ENCODE measurements at regions not wholly inside any gene's neighbourhood (a gene's known extent, or its start where the extent isn't known, plus 50 kb on each side); places are given as distances from the start of the nearest gene placed in this dataset.

DNA sequence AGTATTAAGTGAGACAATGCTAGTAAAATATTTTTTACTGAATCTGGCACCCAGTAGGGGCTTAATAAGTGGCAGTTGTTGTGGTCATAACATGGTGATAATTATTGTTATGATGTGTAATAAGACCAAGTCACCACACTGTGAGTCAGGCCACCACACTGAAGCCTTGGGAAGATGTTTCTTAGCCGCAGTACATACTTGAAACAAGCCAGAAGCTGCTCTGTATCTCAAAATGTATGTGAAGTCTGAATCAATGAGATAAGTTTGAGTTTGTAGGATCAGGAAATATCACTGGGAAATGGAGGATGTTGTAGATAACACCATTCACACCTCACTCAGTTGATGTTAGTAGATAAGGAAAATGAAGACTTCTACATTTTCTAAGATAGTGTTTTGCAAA lies 51.3 kb upstream of the PTPN3 start:
- DNase-seq, result no peak

DNA sequence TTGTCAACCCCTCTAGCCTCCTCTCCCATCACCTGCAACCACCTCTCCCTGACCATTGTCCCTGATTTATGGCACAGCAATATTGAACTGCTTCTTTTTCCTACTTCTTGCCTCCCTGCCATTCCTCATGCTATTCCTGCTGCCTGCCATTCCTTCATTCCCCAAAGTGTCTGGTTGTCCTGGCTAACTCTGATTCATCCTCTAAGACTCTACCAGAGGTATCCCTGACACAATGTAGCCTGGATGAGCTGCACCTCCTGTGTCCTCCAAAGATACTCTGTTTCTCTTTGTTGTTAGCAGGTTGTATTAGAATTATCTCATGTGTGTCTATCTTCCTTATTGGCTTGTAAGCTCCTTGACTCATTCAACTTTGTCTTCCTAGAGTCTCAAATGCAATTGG lies 53.5 kb upstream of the PTPN3 start:
- DNase-seq, result no peak

DNA sequence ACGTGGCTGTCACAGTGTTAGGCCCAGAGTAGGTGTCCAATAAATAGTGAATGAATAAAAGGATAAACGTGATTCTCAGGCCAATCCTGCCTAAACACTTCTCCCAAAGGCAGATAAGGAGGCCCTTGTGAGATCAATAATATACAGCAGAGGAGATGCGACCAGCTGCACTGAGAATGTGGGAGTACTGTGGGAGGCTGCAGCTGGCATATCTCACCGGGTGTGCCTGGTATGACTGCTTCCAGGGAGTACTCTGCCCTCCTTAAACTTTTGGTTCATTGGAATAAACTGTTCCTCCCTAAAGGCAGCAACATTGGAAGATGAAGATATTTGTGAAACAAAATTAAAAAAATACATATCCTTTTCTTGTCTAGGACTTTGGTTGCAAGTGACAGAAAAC lies 57.1 kb upstream of the PTPN3 start:
- no peak for DNase-seq

DNA sequence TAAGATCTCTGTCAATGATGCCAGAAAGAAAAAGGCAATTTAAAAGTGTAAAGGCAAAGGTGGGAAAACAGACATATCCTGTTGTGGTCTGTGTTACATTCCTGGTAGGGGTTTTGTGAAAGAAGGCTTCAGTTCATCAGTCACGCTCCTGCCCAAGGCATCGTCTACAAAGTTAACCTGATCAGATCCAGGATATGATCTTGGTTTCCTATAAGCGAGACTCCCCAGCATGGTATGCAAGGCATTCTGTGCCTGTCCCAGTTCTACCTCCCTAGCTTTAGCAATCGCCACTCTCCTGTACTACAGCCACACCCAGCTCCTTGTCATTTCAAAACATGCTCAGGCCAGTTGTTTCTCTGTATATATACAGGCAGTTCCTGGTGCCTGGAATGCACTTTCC lies 58.0 kb upstream of the PTPN3 start:
- no peak for DNase-seq

DNA sequence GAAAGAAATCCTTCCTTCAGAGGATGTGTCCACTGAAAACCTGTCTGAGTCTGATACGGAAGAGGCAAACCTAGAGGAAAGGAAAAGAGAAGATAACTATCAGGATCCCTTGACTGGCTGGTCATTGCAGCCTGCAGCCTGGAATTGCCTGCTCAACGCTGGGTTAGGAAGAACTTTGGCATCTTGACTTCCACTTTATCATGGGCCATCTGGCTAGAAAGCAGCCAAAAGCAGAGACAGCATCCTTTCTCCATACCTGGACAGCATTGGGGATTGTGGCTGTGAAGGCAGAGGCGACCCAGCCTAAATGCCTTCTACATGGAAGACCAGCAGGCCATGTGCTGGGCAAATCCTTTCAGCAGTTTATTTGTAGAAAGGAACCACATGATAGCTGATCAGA lies 58.7 kb upstream of the PTPN3 start:
- no peak for DNase-seq

DNA sequence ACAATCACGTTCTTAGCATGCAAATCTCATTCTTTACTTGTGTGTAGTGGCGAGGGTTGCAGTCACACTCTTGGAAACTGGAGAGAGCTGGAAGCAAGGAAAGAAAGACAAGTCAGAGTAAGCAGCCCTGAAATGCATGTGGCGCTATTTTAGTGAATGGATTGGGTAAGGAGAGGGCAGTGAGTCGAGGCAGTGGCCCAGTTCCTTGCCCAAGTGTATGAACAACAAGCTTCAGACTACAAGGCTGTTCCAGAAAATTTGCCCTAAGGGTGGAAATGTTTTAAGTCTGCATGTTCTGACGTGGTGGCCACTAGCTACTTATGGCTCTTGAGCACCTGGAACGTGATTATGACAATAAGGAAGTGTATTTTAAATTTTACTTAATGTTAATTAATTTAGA lies 59.4 kb upstream of the PTPN3 start:
- no peak for DNase-seq

DNA sequence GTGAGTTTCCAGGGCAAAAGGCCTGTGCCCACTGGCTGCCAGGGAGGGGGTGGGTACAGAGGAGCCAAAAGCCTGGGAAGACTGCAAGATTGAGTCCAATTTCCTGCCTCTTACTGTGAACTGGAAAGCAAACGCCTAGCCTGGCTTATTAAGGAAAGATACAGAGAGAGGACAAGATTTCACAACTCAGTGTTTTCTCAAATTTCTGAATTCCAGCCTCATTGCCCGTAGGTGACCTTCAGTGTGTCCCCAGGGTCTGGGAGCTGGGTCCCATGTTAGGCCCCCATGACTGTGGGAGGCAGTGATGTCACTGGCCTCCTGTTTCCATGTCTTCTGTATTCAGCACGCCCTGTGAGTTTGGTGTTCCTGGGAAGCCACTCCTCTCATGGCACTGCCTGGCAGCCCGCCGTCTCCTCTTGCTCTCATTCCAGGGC lies 60.6 kb upstream of the PTPN3 start:
- DNase-seq, result no peak

DNA sequence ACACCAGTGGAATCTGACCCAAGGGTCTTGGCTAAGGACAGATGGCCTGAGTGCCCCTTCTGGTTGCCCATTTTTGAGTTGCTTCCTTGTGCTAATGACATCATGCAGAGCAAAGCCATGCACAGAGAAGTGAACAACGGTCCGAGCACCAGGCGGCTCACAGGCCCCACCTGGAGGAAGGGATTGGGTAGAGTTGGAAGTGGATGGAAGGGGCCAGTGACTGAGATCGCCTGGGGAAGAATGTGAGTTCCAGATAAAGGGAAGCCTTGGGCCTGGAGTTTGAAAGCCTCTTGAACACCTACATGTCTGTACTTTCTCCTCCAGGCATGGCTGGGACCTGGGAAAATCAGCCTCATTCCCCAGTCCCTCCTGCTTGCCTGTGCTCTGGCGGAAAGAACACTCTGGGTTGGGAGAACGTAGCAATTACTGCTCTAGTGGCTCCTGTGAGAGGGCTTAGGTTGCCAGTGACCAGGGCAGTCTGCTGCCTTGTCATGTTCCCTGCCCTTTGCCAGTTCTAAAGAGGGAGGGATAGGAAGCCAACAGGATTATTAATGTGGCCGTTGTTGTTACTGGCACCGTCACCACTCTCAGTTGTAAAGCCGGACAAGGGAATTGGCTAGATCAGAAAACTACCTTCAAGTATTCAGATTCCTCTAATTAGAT lies 62.5 kb upstream of the PTPN3 start:
- DNase-seq, result no peak

DNA sequence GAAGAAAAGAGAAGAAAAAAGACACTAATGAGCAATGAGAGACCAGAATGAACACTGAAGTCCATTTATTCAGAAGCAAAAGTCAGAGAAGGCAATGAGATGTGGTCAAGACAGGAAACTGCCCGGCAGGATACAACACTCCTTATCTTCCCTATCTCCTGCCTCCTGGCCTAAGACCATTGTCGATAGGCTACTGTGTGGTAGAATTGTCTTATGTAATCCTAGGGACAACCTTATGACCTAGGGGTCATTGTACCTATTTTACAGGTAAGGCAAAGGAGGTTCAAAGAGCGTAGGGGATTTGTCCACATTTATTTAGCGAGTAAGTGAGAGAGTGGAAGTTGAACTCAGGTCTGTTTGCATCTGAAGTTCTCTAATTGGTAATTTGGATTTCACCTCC lies 63.0 kb upstream of the PTPN3 start:
- DNase-seq, result no peak

DNA sequence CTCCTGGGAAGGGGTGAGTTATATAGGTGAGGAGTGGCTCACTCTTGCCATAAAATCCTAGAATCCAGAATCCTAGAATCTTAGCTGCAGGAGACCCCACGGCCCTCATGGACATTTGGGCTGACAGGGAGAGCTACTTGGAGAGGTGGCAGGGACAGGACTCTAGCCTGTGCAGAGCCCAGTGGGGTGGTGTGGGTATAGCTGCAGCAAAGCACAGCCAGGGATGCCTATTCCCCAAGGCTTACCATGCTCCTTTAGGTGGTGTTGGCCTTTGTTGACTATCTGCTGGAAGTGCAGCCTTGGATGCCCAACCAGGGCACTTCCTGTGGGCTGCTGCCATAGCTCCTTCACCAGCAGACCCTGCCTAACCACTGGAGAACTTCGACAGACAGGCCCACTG lies 70.0 kb upstream of the PTPN3 start:
- DNase-seq, result no peak

DNA sequence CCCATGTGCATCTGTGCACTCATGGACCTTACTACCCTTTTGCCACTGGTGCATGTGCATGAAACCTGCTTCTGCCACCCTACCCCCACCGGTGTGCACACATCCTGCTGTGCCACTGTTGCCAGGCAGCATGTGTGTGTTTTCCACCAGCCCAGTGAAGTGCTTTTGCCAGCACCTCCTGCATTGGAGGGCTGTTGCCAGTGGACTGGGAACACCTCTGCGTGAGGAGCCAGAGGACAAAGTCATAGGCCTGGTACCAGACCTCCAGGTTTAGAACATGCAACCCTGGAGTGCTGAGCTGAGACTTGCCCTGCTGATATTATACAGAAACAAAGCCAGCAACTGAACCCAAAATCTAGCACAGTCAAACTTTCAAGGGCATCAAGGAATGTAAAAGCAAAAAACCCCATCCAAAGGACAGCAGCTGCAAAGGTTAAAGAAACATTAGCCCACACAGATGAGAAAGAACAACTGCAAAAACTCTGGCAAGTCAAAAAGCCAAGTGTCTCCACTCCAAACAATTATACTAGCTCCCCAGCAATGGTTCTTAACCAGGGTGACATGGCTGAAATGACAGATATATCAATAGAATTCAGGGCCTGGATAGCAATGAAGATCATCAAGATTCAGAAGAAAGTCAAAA lies 70.6 kb upstream of the PTPN3 start:
- DNase-seq, result no peak

DNA sequence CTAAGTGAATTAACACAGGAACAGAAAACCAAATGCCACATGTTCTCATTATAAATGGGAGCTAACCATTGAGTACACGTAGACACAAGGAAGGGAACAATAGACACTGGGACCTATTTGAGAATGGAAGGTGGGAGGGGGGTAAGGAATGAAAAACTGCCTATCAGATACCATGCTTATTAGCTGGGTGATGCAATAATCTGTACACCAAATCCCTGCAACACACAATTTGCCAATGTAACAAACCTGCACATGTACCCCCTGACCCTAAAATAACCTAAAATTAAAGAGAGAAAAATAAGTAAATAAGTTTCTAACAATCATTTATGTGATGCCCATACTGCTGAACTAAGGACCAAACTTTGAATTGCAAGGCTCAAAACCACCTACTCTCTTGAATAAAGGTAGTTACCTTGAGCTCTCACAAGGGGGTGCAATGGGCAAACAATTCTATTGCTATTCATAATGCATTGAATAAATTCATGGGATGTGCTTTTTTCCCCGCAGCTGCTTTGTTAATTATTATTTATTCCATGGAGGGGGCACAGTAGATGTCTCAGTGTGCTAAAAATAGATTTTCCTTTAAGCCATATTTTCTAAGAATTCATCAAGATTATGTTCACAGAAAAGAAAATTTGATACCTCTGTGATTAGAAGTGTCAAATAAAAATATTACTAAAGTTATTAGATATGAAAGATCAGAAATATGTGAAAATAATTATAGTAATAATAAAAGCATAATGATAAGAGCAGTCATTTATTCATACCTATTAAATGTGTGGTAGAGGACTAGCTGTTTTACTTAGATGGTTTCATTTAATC lies 76.2 kb upstream of the PTPN3 start:
- peak; percentile 46 to 49 for DNase-seq

DNA sequence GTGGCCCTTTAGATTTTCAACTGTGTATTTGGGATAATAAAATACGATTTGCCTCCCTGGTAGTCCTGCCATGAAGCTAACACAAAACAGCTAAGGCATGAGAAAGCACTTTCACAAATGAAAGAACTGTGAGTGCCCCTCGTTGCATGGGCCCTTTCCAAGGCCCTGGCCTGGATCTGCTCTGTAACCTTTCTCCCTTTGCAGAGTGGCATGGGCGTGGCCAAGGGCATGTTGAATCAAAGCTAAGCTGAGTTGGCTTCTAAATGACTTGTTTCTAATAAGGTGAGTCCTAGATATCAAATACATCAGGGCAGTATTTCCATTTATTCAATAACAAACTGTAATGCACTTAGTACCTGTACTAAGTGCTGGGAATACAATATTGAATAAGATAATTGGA lies 78.7 kb upstream of the PTPN3 start:
- no peak for DNase-seq

DNA sequence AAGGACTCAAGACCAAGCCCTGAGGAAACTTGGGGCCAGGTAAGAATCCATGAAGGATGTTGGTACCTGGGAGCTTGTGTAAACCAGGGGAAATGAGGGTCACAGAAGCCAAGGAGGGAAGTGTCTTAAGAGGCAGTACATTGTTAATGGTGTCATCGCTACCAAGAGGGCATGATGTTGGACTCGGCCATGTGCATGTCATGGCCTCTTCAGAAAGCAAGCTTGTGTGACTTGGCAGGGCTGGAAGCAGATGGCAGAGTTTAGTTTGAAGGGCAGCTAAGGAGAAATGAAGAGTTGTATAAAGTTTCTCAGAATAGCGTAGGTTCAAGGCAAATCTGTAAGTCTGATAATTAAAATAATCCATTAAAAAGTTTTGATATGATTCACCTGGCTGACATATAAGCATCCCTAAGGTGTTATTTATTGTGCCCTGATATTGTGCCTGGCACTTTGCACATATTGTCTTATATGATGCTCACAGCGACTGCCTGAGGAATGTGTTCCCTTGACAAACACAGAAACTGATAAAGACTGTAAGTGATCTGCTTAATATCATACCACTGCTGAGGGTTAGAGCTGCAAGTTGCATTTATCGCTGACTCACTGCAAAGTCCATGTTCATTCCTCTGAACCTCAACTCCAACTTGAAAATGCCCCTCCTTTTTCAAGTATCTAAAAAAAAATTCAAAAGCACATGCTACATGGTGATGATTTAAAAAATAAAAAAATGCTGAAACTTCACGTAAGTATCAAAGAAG lies 81.3 kb upstream of the PTPN3 start:
- no peak for DNase-seq

DNA sequence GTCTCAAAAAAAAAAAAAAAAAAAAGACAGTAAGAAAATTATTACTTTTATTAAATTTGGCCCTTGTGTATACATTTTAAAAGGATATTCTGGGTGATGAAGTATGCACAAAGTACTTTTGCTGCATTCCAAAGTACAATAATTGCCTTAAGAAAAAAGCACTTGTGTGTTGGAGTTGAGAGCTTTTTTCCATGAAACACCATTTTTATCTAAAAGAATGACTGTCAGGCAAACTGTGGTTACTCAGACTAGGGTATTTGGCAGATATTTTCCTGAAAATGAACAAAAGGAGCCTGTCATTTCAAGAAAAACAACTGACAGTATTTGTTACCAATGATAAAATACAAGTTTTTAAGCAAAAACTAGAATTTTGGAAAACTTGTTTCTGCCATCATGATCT lies 84.3 kb upstream of the PTPN3 start:
- no peak for DNase-seq

DNA sequence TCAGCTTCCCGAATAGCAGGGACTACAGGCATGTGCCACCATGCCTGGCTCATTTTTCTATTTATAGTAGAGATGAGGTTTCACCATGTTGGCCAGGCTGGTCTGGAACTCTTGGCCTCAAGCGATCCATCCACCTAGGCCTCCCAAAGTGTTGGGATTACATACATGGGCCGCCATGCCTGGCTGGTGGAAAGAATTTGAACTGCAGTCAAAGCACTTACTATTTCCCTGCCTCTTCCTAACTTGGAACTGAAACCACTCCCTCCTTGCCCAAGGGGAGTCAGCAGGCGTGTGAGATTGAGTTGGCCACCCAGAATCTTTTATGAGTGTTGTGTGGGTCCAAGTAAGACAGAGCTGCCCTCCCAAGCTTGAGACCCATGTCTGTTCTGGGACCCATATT lies 86.1 kb upstream of the PTPN3 start:
- no peak for DNase-seq

DNA sequence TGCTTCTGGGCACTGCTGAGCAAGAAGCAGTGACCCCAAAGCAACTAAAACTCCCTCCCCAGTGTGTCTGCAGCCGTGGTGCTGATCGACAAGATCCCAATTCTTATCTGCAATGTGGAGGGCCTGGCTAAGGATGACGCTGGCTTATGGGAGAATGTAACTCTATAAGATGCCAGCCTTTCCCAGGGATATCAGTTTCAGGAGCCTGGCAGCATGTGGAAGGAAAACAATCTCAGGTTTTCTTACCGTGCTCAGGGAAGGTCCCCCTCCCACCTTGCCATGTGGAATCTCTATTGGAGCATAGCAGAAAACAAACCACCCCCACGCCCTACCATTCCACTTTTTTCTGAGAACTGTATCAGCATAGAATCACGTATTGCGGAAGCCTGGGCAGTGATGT lies 87.7 kb upstream of the PTPN3 start:
- no peak for DNase-seq

DNA sequence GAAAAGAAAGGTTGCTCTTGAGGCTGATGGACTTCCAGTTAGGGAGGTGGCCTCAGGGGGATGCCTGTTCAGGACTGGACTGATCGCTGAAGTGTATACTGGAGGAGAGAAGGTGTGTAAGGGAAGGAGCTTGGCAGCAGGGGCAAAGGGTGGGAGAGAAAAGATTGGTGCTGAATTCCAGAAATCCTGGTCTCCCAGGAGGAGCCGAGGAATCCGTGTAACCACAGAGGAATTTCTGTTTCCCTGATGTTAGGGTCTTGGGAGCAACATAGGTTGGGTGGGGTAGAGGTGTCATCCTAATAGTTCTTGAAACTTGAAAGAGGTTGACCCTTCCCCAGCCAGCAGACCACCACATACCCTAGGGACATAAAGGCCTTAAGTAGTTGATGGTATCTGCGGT lies 88.9 kb upstream of the PTPN3 start:
- no peak for DNase-seq

DNA sequence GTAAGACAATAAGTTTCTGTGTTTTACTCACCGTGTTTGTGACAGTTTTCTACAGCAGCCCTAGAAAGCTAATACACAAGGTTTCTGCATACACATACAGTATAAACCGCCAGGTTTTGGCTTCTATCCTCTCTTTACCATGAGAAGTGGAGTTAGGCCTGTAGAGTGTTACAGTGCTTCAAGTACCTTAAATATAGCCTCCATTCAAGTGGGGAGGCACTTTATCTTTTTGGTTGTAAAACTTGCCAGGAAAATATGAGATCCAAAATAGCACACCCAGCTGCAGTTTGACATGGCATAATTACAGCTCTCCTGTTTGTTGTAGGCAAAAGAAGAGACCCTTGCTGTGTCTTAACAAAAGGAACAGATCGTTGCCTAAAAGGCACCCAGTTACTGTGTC lies 90.3 kb upstream of the PTPN3 start:
- DNase-seq, result no peak

DNA sequence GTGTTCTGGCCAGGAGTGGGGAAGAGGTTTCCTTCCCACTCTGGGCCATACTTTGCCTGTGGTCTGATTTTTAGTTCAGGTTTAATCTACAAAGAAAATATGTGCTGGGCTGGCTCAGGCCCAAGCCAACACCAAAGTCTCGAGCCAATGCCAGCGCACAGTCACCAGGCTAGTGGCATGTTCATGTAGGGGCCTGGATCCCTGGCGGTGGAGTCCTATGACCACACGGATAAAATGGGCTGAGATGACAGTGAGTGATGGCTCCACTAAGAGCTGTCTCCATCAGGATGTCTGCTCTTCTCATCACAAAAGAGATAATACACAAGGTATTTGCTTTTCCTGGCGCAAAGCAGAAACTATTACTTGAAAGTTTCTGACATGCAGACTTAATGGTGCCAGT lies 92.9 kb upstream of the PTPN3 start:
- no peak for DNase-seq

DNA sequence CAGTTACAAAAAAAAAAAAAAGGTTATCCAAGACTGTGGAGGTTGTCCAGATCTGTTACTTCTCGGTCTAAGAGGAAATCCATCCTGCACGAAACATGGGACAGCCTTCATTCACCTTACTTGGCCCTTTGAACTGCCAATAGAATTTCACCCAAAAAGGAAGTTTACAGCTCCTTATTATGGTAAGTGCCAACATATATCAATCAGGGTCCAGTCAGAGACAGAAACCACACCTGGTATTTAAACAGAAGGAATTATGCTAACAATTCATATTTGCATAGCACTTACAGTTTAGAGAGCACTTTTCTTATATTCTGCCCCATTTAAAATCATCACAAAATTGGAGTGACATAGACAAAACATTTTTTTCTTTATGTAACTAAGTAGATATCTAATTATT lies 93.6 kb upstream of the PTPN3 start:
- no peak for DNase-seq

DNA sequence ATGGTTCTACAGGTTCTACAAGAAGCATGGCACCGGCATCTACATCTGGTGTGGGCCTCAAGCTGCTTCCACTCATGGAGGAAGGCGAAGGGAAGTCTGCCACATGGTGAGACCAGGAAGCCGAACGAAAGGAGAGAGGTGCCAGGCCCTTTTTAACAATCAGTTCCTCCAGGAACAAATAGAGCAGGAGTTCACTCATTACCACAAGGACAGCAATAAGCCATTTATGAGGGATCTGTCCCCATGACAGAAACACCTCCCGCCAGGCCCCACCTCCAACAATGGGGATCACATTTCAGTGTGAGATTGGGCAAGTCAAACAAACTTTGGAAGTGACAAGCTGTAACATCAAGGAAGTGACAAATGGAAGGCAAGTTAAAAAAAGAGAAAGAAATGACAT lies 95.5 kb upstream of the PTPN3 start:
- DNase-seq, result no peak

DNA sequence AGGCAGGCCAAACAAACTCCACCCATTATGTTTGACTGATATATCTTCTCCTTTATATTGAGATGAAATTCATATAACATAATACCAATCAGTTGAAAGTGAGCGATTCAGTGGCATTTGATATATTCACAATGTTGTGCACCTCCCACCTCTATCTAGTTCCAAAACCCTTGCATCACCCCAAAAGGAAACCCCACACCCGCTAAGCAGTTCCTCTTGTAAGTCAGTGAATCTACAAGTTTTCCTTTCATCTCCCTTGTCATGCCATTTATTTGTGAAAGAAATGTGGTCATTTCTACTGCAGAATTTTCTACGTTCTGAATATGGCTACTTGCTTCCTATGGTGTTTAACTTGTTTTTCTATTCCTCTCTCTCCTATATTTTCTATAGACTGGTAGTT lies 99.4 kb upstream of the PTPN3 start:
- DNase-seq, result no peak
